ENCODE measurements at regions not wholly inside any gene's neighbourhood (a gene's known extent, or its start where the extent isn't known, plus 50 kb on each side); places are given as distances from the start of the nearest gene placed in this dataset.

DNA sequence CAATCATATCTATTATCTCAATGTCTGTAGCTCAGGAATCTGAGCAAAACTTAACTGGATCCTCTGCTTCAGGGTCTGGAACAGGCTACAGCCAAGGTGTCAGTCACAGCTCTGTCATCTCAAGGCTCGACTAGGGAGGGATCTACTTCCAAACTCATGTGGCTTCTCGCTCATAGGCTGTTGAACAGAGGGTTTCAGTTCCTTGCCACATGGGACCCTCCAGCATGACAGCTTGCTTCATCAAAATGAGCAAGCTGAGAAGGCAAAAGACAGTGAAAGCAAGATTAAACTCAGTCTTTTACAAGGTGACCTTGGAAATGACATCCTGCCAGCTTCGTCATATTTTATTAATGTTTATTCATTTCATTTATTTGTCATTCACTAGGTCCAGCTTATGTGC, 111.7 kb downstream of the GADD45G start (continued):
- TF ChIP-seq EZH2 (IDR thresholded peaks at IDR 0.05) (no peak), FOSL1 (IDR thresholded peaks at IDR 0.05; ENCODE audit: low read depth) (no peak)

DNA sequence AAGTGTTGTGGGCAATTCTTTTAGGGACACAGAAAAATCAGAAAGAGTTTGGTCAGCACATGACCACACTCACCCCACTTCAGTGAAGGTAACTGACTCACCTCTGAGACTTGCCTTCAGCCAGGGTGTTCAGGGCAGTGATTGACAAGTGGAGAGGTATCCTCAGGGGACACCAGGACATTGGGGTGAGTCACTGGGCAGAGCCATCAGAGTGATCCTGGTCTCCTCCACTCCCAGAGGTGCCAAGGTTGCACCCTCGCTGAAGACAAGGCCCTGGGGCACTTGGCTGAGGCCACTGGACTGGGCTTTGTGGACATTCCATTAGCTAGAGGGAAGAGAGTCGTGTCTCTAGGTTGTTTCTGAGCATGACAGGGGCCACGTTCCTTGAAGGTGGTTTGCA, 113.4 kb downstream of the GADD45G start:
- peaks cover 6% of the 10 kb centered on the region; the same call in 1 of the 2 replicates for H3K27me3 ChIP-seq (ENCODE audit: insufficient read depth, low read length)
- no peaks in the 10 kb centered on the region for H3K9me2 ChIP-seq (ENCODE audit: insufficient read depth)
- 0 out of 4 replicates have a peak, but pooled peaks cover 0 to 3% of the 10 kb centered on the region in 2 experiments for H3K4me1 ChIP-seq (ENCODE audit: control insufficient read depth in 1 of 2, insufficient read depth in 2 of 2, low read length in 2 of 2)
- no peaks in the 10 kb centered on the region for H3K9me3 ChIP-seq (ENCODE audit: control insufficient read depth in 1 of 2, insufficient read depth in 1 of 2, low read depth in 1 of 2, low read length in 2 of 2)
- no peaks in the 10 kb centered on the region for H4K20me1 ChIP-seq (ENCODE audit: insufficient read depth)
- no peak overlapping the region for H3K27ac ChIP-seq (ENCODE audit: low read depth, low read length)
- no peaks in the 10 kb centered on the region for H3K36me3 ChIP-seq (ENCODE audit: control insufficient read depth in 1 of 2, insufficient read depth in 2 of 2, low read length in 2 of 2)
- no peak overlapping the region for H3K4me3 ChIP-seq (replicated peaks in 1 of 2; ENCODE audit: low read depth in 1 of 2, low read length in 2 of 2)
- no peak overlapping the region for H3K9ac ChIP-seq (ENCODE audit: low read length)
- H3K4me2 ChIP-seq (ENCODE audit: low read length): no peak overlapping the region
- DNase-seq (ENCODE audit: low read depth, low spot score) (no peak), ATAC-seq (no peak)
- H2AFZ ChIP-seq (ENCODE audit: low read depth, low read length, poor library complexity, severe bottlenecking): no peak overlapping the region
- H3K79me2 ChIP-seq (ENCODE audit: insufficient read depth, low read length): no peaks in the 10 kb centered on the region
- TF ChIP-seq SIN3A (IDR thresholded peaks at IDR 0.05; ENCODE audit: low read depth): no peak
- TF ChIP-seq, protein P1, sequence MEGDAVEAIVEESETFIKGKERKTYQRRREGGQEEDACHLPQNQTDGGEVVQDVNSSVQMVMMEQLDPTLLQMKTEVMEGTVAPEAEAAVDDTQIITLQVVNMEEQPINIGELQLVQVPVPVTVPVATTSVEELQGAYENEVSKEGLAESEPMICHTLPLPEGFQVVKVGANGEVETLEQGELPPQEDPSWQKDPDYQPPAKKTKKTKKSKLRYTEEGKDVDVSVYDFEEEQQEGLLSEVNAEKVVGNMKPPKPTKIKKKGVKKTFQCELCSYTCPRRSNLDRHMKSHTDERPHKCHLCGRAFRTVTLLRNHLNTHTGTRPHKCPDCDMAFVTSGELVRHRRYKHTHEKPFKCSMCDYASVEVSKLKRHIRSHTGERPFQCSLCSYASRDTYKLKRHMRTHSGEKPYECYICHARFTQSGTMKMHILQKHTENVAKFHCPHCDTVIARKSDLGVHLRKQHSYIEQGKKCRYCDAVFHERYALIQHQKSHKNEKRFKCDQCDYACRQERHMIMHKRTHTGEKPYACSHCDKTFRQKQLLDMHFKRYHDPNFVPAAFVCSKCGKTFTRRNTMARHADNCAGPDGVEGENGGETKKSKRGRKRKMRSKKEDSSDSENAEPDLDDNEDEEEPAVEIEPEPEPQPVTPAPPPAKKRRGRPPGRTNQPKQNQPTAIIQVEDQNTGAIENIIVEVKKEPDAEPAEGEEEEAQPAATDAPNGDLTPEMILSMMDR (IDR thresholded peaks at IDR 0.05 in 2 of 3, conservative IDR thresholded peaks at IDR 0.05 in 1 of 3; ENCODE audit: borderline replicate concordance in 1 of 3, insufficient read depth in 1 of 3, low read depth in 2 of 3, low read length in 2 of 3): no peak
- TF ChIP-seq EZH2 (IDR thresholded peaks at IDR 0.05): no peak
- TF ChIP-seq TCF7L2 (IDR thresholded peaks at IDR 0.05; ENCODE audit: borderline replicate concordance, extremely low read depth, insufficient read depth, insufficient read length): no peak
- no peak for TF ChIP-seq EGR1 (IDR thresholded peaks at IDR 0.05; ENCODE audit: low read depth)
- RAD21 ChIA-PET (ENCODE audit: low non-redundant PET in 1 of 2, low total read pairs in 2 of 2, uncharacterized antibody in 2 of 2, unreplicated experiment in 2 of 2): no interaction called here
- CTCF ChIA-PET: no interaction called here
- intact Hi-C loops (cut with micrococcal nuclease): no loop called here
- no TSS peak for BruUV-seq (replicated peaks)
- POLR2A ChIA-PET: no interaction called here

DNA sequence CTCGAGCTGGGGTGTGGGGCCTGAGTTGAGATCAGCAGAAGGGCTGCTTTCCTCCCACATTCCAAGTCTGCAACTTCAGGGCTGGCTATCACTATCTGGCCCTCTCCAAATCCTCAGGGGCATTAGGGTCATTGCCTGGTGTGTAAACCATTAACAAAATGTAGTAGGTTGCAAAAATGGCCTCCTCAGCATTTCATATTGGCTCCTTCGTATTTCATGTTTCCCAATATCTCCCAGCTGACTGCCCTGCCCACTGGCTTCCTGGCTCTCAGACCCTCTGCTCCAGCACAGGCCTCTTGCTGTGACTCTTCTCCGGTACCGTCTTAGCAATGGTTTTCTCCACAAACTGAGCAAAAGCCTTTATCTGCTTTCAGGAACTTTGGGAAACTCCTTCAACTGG, 113.8 kb downstream of the GADD45G start:
- TF ChIP-seq, protein P2, sequence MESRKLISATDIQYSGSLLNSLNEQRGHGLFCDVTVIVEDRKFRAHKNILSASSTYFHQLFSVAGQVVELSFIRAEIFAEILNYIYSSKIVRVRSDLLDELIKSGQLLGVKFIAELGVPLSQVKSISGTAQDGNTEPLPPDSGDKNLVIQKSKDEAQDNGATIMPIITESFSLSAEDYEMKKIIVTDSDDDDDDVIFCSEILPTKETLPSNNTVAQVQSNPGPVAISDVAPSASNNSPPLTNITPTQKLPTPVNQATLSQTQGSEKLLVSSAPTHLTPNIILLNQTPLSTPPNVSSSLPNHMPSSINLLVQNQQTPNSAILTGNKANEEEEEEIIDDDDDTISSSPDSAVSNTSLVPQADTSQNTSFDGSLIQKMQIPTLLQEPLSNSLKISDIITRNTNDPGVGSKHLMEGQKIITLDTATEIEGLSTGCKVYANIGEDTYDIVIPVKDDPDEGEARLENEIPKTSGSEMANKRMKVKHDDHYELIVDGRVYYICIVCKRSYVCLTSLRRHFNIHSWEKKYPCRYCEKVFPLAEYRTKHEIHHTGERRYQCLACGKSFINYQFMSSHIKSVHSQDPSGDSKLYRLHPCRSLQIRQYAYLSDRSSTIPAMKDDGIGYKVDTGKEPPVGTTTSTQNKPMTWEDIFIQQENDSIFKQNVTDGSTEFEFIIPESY (IDR thresholded peaks at IDR 0.05; ENCODE audit: extremely low read depth, insufficient replicate concordance, low read length): no peak
- no peak for TF ChIP-seq EZH2phosphoT487 (IDR thresholded peaks at IDR 0.05; ENCODE audit: borderline replicate concordance)
- Histone ChIP-seq H3K4me2 (ENCODE audit: low read length) (no peak overlapping the region), H3K4me1 (ENCODE audit: control insufficient read depth in 1 of 2, insufficient read depth in 2 of 2, low read length in 2 of 2) (0 out of 4 replicates have a peak, but pooled peaks cover 0 to 3% of the 10 kb centered on the region in 2 experiments), H4K20me1 (ENCODE audit: insufficient read depth) (no peaks in the 10 kb centered on the region), H3K36me3 (ENCODE audit: control insufficient read depth in 1 of 2, insufficient read depth in 2 of 2, low read length in 2 of 2) (no peaks in the 10 kb centered on the region), H3K9me3 (ENCODE audit: control insufficient read depth in 1 of 2, insufficient read depth in 1 of 2, low read depth in 1 of 2, low read length in 2 of 2) (no peaks in the 10 kb centered on the region), H3K27ac (ENCODE audit: low read depth, low read length) (no peak overlapping the region), H3K4me3 (replicated peaks in 1 of 2; ENCODE audit: low read depth in 1 of 2, low read length in 2 of 2) (no peak overlapping the region), H3K79me2 (ENCODE audit: insufficient read depth, low read length) (no peaks in the 10 kb centered on the region), H3K9me2 (ENCODE audit: insufficient read depth) (no peaks in the 10 kb centered on the region), H3K27me3 (ENCODE audit: insufficient read depth, low read length) (peaks cover 6% of the 10 kb centered on the region; the same call in 1 of the 2 replicates), H2AFZ (ENCODE audit: low read depth, low read length, poor library complexity, severe bottlenecking) (no peak overlapping the region), H3K9ac (ENCODE audit: low read length) (no peak overlapping the region)
- intact Hi-C loops (cut with micrococcal nuclease): no loop called here
- ATAC-seq: no peak
- POLR2A ChIA-PET: no interaction called here
- BruUV-seq (replicated peaks): no TSS peak
- CTCF ChIA-PET: no interaction called here
- DNase-seq (ENCODE audit: low read depth, low spot score): no peak
- RAD21 ChIA-PET (ENCODE audit: low non-redundant PET in 1 of 2, low total read pairs in 2 of 2, uncharacterized antibody in 2 of 2, unreplicated experiment in 2 of 2): no interaction called here
